Sigmoid colon (tissue), 4 donors: ENCODE measurements at regions not wholly inside any gene's neighbourhood (a gene's known extent, or its start where the extent isn't known, plus 50 kb on each side); places are given as distances from the start of the nearest gene placed in this dataset.
"Not testable (repeated sequence)": the region's sequence is repeated elsewhere in the genome, so short reads cannot be mapped to it uniquely, and the experiment has no call there.

ENCODE experiments used
- POLR2AphosphoS5 ChIP-seq, 4 donors: sonication (generic); formaldehyde crosslinking; IDR thresholded peaks; one replicate each; pipeline ENCODE4 v1.6.1; 2017; ENCODE audit warnings: antibody characterized with exemption in 4 of 4
- TF ChIP-seq, protein P1 (sequence below), 4 experiments: fragments of 450-650 bp in 3 of 4; fragments of 200-600 bp in 1 of 4; IDR thresholded peaks; one replicate each; pipeline ENCODE4 v1.5.1; 2016 to 2019; ENCODE audit warnings: antibody characterized with exemption in 4 of 4, mild to moderate bottlenecking in 3 of 4, moderate library complexity in 2 of 4

DNA sequence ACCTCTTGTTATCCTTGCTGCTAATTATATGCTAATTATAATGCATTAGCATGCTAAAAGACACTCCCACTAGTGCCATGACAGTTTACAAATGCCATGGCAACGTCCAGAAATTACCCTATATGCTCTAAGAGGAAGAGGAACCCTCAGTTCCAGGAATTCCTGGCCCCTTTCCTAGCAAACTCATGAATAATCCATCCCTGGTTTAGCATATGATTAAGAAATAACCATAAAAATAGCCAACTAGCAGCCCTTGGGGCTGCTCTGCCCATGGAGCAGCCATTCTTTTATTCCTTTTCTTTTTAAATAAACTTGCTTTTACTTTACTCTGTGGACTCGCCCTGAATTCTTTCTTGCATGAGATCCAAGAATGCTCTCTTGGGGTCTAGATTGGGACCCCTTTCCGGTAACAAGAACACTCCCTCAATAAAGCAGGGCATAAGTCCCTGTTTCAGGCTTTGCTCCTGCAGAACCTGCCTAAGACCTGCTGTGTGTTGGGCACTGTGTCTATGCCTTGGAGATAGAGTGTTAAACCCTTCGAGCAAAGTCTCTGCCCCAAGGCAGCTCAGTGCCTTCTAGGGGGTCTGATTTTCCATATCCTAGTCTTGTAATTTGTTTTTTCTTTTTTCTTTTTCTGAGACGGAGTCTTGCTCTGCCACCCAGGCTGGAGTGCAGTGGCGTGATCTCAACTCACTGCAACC lies 345.0 kb downstream of the NPIPA7 start:
- TF ChIP-seq, protein P1, sequence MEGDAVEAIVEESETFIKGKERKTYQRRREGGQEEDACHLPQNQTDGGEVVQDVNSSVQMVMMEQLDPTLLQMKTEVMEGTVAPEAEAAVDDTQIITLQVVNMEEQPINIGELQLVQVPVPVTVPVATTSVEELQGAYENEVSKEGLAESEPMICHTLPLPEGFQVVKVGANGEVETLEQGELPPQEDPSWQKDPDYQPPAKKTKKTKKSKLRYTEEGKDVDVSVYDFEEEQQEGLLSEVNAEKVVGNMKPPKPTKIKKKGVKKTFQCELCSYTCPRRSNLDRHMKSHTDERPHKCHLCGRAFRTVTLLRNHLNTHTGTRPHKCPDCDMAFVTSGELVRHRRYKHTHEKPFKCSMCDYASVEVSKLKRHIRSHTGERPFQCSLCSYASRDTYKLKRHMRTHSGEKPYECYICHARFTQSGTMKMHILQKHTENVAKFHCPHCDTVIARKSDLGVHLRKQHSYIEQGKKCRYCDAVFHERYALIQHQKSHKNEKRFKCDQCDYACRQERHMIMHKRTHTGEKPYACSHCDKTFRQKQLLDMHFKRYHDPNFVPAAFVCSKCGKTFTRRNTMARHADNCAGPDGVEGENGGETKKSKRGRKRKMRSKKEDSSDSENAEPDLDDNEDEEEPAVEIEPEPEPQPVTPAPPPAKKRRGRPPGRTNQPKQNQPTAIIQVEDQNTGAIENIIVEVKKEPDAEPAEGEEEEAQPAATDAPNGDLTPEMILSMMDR (IDR thresholded peaks at IDR 0.05), result not testable (repeated sequence)
- not testable (repeated sequence) for TF ChIP-seq POLR2AphosphoS5 (IDR thresholded peaks at IDR 0.05)
